ENCODE measurements at regions not wholly inside any gene's neighbourhood (a gene's known extent, or its start where the extent isn't known, plus 50 kb on each side); places are given as distances from the start of the nearest gene placed in this dataset.

DNA sequence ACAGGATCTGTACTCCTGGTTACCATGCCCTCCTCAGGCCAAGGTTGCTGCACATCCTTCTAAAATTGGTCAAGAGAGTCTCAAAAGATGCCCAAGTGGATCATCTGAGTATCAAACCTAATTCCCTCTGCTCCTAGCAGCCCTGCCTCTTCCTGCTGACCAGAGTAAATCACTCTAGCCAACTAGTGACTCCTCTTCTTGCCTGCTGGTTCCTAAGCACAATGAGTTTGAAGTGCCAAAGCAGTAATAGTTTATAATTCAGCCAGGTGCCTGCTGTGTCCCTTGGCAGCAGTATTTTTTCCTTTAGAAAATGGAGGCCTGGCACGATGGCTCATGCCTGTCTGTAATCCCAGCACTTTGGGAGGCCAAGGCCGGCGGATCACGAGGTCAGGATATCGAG is 137.9 kb upstream of the CAMK1G start:
- no peak overlapping the region for H3K27ac ChIP-seq
- H2AFZ ChIP-seq, result no peak overlapping the region
- H3K4me2 ChIP-seq (ENCODE audit: unreplicated experiment), result no peak overlapping the region
- H3K27me3 ChIP-seq (replicated peaks; ENCODE audit: insufficient read depth), result no peaks in the 10 kb centered on the region; the same call in 1 of the 2 replicates
- H3K9me3 ChIP-seq (ENCODE audit: low read depth), result no peaks in the 10 kb centered on the region
- DNase-seq, result no peak
- TF ChIP-seq EZH2phosphoT487 (IDR thresholded peaks at IDR 0.05; ENCODE audit: insufficient read depth, low read depth) (no peak), EZH2 (IDR thresholded peaks at IDR 0.05; ENCODE audit: insufficient read depth, poor library complexity, severe bottlenecking) (no peak)
- H3K4me3 ChIP-seq, result no peak overlapping the region
- H3K9me2 ChIP-seq (ENCODE audit: insufficient read depth), result no peaks in the 10 kb centered on the region
- no peaks in the 10 kb centered on the region for H3K79me2 ChIP-seq (ENCODE audit: insufficient read depth)
- no peaks in the 10 kb centered on the region for H3K4me1 ChIP-seq (ENCODE audit: insufficient read depth)
- no peaks in the 10 kb centered on the region for H3K36me3 ChIP-seq (ENCODE audit: low read depth)
- no peaks in the 10 kb centered on the region for H4K20me1 ChIP-seq (ENCODE audit: insufficient read depth)
- WGBS, 2 experiments (ENCODE audit: low coverage in 1 of 2, low lambda C conversion rate in 2 of 2, missing lambda C conversion rate in 2 of 2), result 81 to 84% methylated on average over 5 of the region's 5 CpGs
- no peak overlapping the region for H3K9ac ChIP-seq
- H3F3A ChIP-seq (ENCODE audit: insufficient read depth), result no peaks in the 10 kb centered on the region
- in situ Hi-C loops (cut with MboI), result loop anchor here (25.0 kb wide), 1 partner anchor 233 kb away; no protein-coding TSS in a partner anchor

DNA sequence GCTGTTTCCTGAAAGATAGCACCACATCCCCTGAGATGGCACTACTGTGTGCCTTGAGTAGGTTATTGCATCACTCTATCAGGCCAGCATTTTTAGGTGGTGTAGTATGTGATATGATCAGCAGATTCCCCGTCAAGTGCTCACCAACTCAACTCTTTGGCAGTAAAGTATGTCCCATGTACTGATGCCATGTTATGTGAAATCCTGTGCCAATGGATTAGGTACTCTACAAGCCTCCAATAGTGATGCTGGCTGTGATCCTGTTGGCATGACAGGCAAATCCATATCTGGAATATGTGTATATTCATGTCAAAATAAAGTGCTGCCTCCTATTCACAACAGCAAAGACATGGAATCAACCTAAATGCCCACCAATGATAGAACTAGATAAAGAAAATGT is 137.2 kb upstream of the CAMK1G start:
- Histone ChIP-seq H3K4me3 (no peak overlapping the region), H2AFZ (no peak overlapping the region), H3K27ac (no peak overlapping the region), H3K27me3 (replicated peaks; ENCODE audit: insufficient read depth) (no peaks in the 10 kb centered on the region; the same call in 1 of the 2 replicates), H3K36me3 (ENCODE audit: low read depth) (no peaks in the 10 kb centered on the region), H3F3A (ENCODE audit: insufficient read depth) (no peaks in the 10 kb centered on the region), H3K79me2 (ENCODE audit: insufficient read depth) (no peaks in the 10 kb centered on the region), H4K20me1 (ENCODE audit: insufficient read depth) (no peaks in the 10 kb centered on the region), H3K9ac (no peak overlapping the region), H3K9me3 (ENCODE audit: low read depth) (no peaks in the 10 kb centered on the region), H3K4me1 (ENCODE audit: insufficient read depth) (no peaks in the 10 kb centered on the region), H3K9me2 (ENCODE audit: insufficient read depth) (no peaks in the 10 kb centered on the region), H3K4me2 (ENCODE audit: unreplicated experiment) (no peak overlapping the region)
- DNase-seq, result no peak
- TF ChIP-seq EZH2phosphoT487 (IDR thresholded peaks at IDR 0.05; ENCODE audit: insufficient read depth, low read depth), result no peak
- TF ChIP-seq EZH2 (IDR thresholded peaks at IDR 0.05; ENCODE audit: insufficient read depth, poor library complexity, severe bottlenecking), result no peak
- in situ Hi-C loops (cut with MboI), result loop anchor here (25.0 kb wide), 1 partner anchor 234 kb away; no protein-coding TSS in a partner anchor
- WGBS, 2 experiments (ENCODE audit: low coverage in 1 of 2, low lambda C conversion rate in 2 of 2, missing lambda C conversion rate in 2 of 2), result 62 to 65% methylated on average over 1 of the region's 1 CpG

DNA sequence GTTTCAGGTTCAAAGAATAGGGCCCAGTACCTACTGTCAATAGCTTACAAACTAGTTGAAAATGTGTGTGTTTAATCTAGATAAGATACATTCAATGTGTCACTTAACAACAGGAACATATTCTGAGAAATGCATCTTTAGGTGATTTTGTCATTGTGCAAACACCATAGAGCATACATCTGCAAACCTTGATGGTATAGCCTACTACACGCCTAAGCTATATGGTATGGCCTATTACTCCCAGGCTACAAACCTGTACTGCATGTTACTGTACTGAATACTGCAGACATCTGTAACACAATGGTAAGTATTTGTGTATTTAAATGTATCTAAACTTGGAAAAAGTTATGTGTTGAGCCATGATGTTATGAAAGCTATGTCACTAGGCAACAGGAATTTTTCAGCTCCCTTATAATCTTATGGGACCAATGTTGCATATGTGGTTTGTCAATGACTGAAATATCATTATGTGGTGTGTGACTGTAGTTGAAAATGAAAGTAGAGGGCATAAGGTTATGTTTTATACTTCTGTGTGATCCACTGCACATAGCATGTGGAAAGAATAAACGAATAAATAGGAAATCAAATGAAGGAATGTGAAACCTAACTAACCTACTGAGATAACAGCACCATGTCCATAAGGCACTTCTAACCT is 129.0 kb upstream of the CAMK1G start:
- Histone ChIP-seq H4K20me1 (ENCODE audit: insufficient read depth) (no peaks in the 10 kb centered on the region), H3K27me3 (replicated peaks; ENCODE audit: insufficient read depth) (no peaks in the 10 kb centered on the region), H3K4me2 (ENCODE audit: unreplicated experiment) (no peak overlapping the region), H3K9ac (no peak overlapping the region), H3K4me3 (no peak overlapping the region), H3F3A (ENCODE audit: insufficient read depth) (no peaks in the 10 kb centered on the region), H3K9me3 (ENCODE audit: low read depth) (no peaks in the 10 kb centered on the region), H3K9me2 (ENCODE audit: insufficient read depth) (no peaks in the 10 kb centered on the region), H3K36me3 (ENCODE audit: low read depth) (no peaks in the 10 kb centered on the region), H3K27ac (no peak overlapping the region), H3K79me2 (ENCODE audit: insufficient read depth) (no peaks in the 10 kb centered on the region), H2AFZ (no peak overlapping the region), H3K4me1 (ENCODE audit: insufficient read depth) (no peaks in the 10 kb centered on the region)
- in situ Hi-C loops (cut with MboI), result no loop called here
- TF ChIP-seq EZH2 (IDR thresholded peaks at IDR 0.05; ENCODE audit: insufficient read depth, poor library complexity, severe bottlenecking), result no peak
- TF ChIP-seq EZH2phosphoT487 (IDR thresholded peaks at IDR 0.05; ENCODE audit: insufficient read depth, low read depth), result no peak
- DNase-seq, result no peak
- 35 to 38% methylated on average over 2 of the region's 2 CpGs for WGBS, 2 experiments (ENCODE audit: low coverage in 1 of 2, low lambda C conversion rate in 2 of 2, missing lambda C conversion rate in 2 of 2)

DNA sequence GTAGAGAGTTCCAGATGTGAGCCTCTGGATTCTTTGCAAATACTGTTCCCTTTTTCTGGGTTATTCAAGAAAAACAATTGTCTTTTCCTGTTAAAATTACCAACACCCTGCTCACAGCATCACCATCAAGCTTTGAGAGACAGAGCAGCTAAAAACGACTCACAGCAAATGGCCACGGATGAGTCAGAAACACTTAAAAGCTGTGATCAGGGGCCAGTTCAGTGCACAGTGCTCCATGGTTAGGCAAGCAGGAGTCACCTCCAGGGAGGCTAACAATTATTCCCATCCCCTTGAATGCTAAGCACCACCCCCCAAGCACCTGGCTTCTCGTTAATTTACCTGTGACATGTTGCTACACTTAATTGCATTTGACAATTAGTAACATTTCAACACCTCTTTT is 128.4 kb upstream of the CAMK1G start:
- Histone ChIP-seq H3K27me3 (replicated peaks; ENCODE audit: insufficient read depth) (no peaks in the 10 kb centered on the region), H3K9ac (no peak overlapping the region), H3F3A (ENCODE audit: insufficient read depth) (no peaks in the 10 kb centered on the region), H3K4me3 (no peak overlapping the region), H3K79me2 (ENCODE audit: insufficient read depth) (no peaks in the 10 kb centered on the region), H3K9me3 (ENCODE audit: low read depth) (no peaks in the 10 kb centered on the region), H3K9me2 (ENCODE audit: insufficient read depth) (no peaks in the 10 kb centered on the region), H3K27ac (no peak overlapping the region), H3K4me2 (ENCODE audit: unreplicated experiment) (no peak overlapping the region), H3K4me1 (ENCODE audit: insufficient read depth) (no peaks in the 10 kb centered on the region), H3K36me3 (ENCODE audit: low read depth) (no peaks in the 10 kb centered on the region), H4K20me1 (ENCODE audit: insufficient read depth) (no peaks in the 10 kb centered on the region), H2AFZ (no peak overlapping the region)
- 2% methylated on average over 3 of the region's 3 CpGs for WGBS, 2 experiments (ENCODE audit: low coverage in 1 of 2, low lambda C conversion rate in 2 of 2, missing lambda C conversion rate in 2 of 2)
- in situ Hi-C loops (cut with MboI), result no loop called here
- DNase-seq, result peak; percentile 62
- TF ChIP-seq EZH2 (IDR thresholded peaks at IDR 0.05; ENCODE audit: insufficient read depth, poor library complexity, severe bottlenecking), result no peak
- TF ChIP-seq EZH2phosphoT487 (IDR thresholded peaks at IDR 0.05; ENCODE audit: insufficient read depth, low read depth), result no peak
